AG10803 (cell line): ENCODE measurements at regions not wholly inside any gene's neighbourhood (a gene's known extent, or its start where the extent isn't known, plus 50 kb on each side); places are given as distances from the start of the nearest gene placed in this dataset.

Source experiments
- DNase-seq: peaks from one replicate; pipeline ENCODE4 v3.0.0; 2010; ENCODE audit warnings: low read depth
- H3K4me3 ChIP-seq: 2 replicates; pipeline ENCODE4 v1.5.1; 2011; ENCODE audit warnings: mild to moderate bottlenecking, low read length, control low read depth
- CTCF ChIP-seq: conservative IDR thresholded peaks from 2 replicates; pipeline ENCODE4 v1.5.1; 2011; ENCODE audit warnings: mild to moderate bottlenecking, low read length, control low read depth, inconsistent platforms

- no peak overlapping the region for H3K4me3 ChIP-seq
- DNase-seq: no peak
- no peak for TF ChIP-seq CTCF
These were observed 52.3 kb downstream of the MRPL57 start for GRCh38 chr13:21228738-21229137.

- no peak overlapping the region for H3K4me3 ChIP-seq
- no peak for TF ChIP-seq CTCF
- no peak for DNase-seq
These were observed 53.0 kb downstream of the MRPL57 start for GRCh38 chr13:21229241-21230024.

GRCh38 chr13:21230516-21230915 is 54.1 kb downstream of the MRPL57 start:
- no peak for TF ChIP-seq CTCF
- H3K4me3 ChIP-seq: no peak overlapping the region
- no peak for DNase-seq

- H3K4me3 ChIP-seq: no peak overlapping the region
- DNase-seq: no peak
- TF ChIP-seq CTCF: no peak
These were observed 55.0 kb downstream of the MRPL57 start for GRCh38 chr13:21231426-21231940.

- H3K4me3 ChIP-seq: peak overlapping the region; percentile 36
- TF ChIP-seq CTCF: peak; percentile 44
- DNase-seq: peak; percentile 84
These were observed 55.7 kb downstream of the MRPL57 start for GRCh38 chr13:21232196-21232595.

- DNase-seq: no peak
- no peak for TF ChIP-seq CTCF
- H3K4me3 ChIP-seq: peak overlapping the region; percentile 36
These were observed 56.1 kb downstream of the MRPL57 start for GRCh38 chr13:21232599-21232998.

GRCh38 chr13:21233086-21233485 is 56.6 kb downstream of the MRPL57 start:
- H3K4me3 ChIP-seq: peak overlapping the region; percentile 38
- no peak for DNase-seq
- TF ChIP-seq CTCF: no peak
